ENCODE measurements at regions not wholly inside any gene's neighbourhood (a gene's known extent, or its start where the extent isn't known, plus 50 kb on each side); places are given as distances from the start of the nearest gene placed in this dataset.

- no peak for TF ChIP-seq TAF1 (IDR thresholded peaks at IDR 0.05; ENCODE audit: low read depth)
- Histone ChIP-seq H3K4me2 (ENCODE audit: low read length) (no peak overlapping the region), H3K9ac (ENCODE audit: low read length) (no peak overlapping the region), H3K27ac (ENCODE audit: low read length) (no peak overlapping the region), H3K27me3 (ENCODE audit: insufficient read depth, low read depth, low read length) (no peaks in the 10 kb centered on the region), H3K4me3 (ENCODE audit: low read length) (no peak overlapping the region), H3F3A (ENCODE audit: insufficient read depth, low read length, poor library complexity, severe bottlenecking) (no peaks in the 10 kb centered on the region), H2AFZ (ENCODE audit: low read depth, low read length) (no peak overlapping the region), H3K79me2 (replicated peaks; ENCODE audit: insufficient read depth, low read length) (no peaks in the 10 kb centered on the region), H3K36me3 (ENCODE audit: insufficient read depth, low read length) (no peaks in the 10 kb centered on the region), H3K9me3 (ENCODE audit: low read length) (no peaks in the 10 kb centered on the region), H3K9me2 (ENCODE audit: insufficient read depth, low read length) (no peaks in the 10 kb centered on the region), H4K20me1 (ENCODE audit: insufficient read depth) (no peaks in the 10 kb centered on the region)
Measured at GRCh38 chr12:87608321-87608720, 420.9 kb downstream of the C12orf50 start.

- H3K4me3 ChIP-seq (ENCODE audit: low read length), result no peak overlapping the region
- no peaks in the 10 kb centered on the region for H3K9me2 ChIP-seq (ENCODE audit: insufficient read depth, low read length)
- no peaks in the 10 kb centered on the region for H3K27me3 ChIP-seq (ENCODE audit: insufficient read depth, low read depth, low read length)
- no peaks in the 10 kb centered on the region for H3F3A ChIP-seq (ENCODE audit: insufficient read depth, low read length, poor library complexity, severe bottlenecking)
- H3K9me3 ChIP-seq (ENCODE audit: low read length), result no peaks in the 10 kb centered on the region
- no peaks in the 10 kb centered on the region for H3K36me3 ChIP-seq (ENCODE audit: insufficient read depth, low read length)
- H3K9ac ChIP-seq (ENCODE audit: low read length), result no peak overlapping the region
- no peak overlapping the region for H2AFZ ChIP-seq (ENCODE audit: low read depth, low read length)
- H3K4me2 ChIP-seq (ENCODE audit: low read length), result no peak overlapping the region
- TF ChIP-seq CTCF (IDR thresholded peaks at IDR 0.05; ENCODE audit: poor library complexity, severe bottlenecking), result no peak
- no peak for TF ChIP-seq TAF1 (IDR thresholded peaks at IDR 0.05; ENCODE audit: low read depth)
- no peak for TF ChIP-seq POLR2AphosphoS5 (IDR thresholded peaks at IDR 0.05)
- no peak for TF ChIP-seq RAD21 (conservative IDR thresholded peaks at IDR 0.05)
- TF ChIP-seq EP300 (conservative IDR thresholded peaks at IDR 0.05; ENCODE audit: poor library complexity, severe bottlenecking), result no peak
- no peak for TF ChIP-seq EZH2 (IDR thresholded peaks at IDR 0.05; ENCODE audit: borderline replicate concordance, insufficient read depth, low read length, poor library complexity, severe bottlenecking)
- no peak for TF ChIP-seq MXI1 (conservative IDR thresholded peaks at IDR 0.05; ENCODE audit: poor library complexity, severe bottlenecking)
- TF ChIP-seq REST (IDR thresholded peaks at IDR 0.05; ENCODE audit: borderline replicate concordance), result no peak
- no peak for TF ChIP-seq SMC3 (conservative IDR thresholded peaks at IDR 0.05; ENCODE audit: poor library complexity)
- H3K27ac ChIP-seq (ENCODE audit: low read length), result no peak overlapping the region
- no peaks in the 10 kb centered on the region for H3K79me2 ChIP-seq (replicated peaks; ENCODE audit: insufficient read depth, low read length)
- H4K20me1 ChIP-seq (ENCODE audit: insufficient read depth), result no peaks in the 10 kb centered on the region
Measured at GRCh38 chr12:87603727-87604126, 425.5 kb downstream of the C12orf50 start.

- H3K79me2 ChIP-seq (replicated peaks; ENCODE audit: insufficient read depth, low read length), result no peaks in the 10 kb centered on the region
- no peaks in the 10 kb centered on the region for H3F3A ChIP-seq (ENCODE audit: insufficient read depth, low read length, poor library complexity, severe bottlenecking)
- H3K4me2 ChIP-seq (ENCODE audit: low read length), result no peak overlapping the region
- no peaks in the 10 kb centered on the region for H3K9me3 ChIP-seq (ENCODE audit: low read length)
- H3K4me3 ChIP-seq (ENCODE audit: low read length), result no peak overlapping the region
- H3K9me2 ChIP-seq (ENCODE audit: insufficient read depth, low read length), result no peaks in the 10 kb centered on the region
- no peaks in the 10 kb centered on the region for H4K20me1 ChIP-seq (ENCODE audit: insufficient read depth)
- no peak overlapping the region for H3K9ac ChIP-seq (ENCODE audit: low read length)
- no peak overlapping the region for H3K27ac ChIP-seq (ENCODE audit: low read length)
- TF ChIP-seq MXI1 (conservative IDR thresholded peaks at IDR 0.05; ENCODE audit: poor library complexity, severe bottlenecking) (no peak), POLR2AphosphoS5 (IDR thresholded peaks at IDR 0.05) (no peak), CTCF (IDR thresholded peaks at IDR 0.05; ENCODE audit: poor library complexity, severe bottlenecking) (no peak), EP300 (conservative IDR thresholded peaks at IDR 0.05; ENCODE audit: poor library complexity, severe bottlenecking) (no peak), EZH2 (IDR thresholded peaks at IDR 0.05; ENCODE audit: borderline replicate concordance, insufficient read depth, low read length, poor library complexity, severe bottlenecking) (no peak), TAF1 (IDR thresholded peaks at IDR 0.05; ENCODE audit: low read depth) (no peak), REST (IDR thresholded peaks at IDR 0.05; ENCODE audit: borderline replicate concordance) (no peak), SMC3 (conservative IDR thresholded peaks at IDR 0.05; ENCODE audit: poor library complexity) (no peak), RAD21 (conservative IDR thresholded peaks at IDR 0.05) (no peak)
- no peaks in the 10 kb centered on the region for H3K36me3 ChIP-seq (ENCODE audit: insufficient read depth, low read length)
- no peak overlapping the region for H2AFZ ChIP-seq (ENCODE audit: low read depth, low read length)
- H3K27me3 ChIP-seq (ENCODE audit: insufficient read depth, low read depth, low read length), result no peaks in the 10 kb centered on the region
Measured at GRCh38 chr12:87599459-87599858, 429.7 kb downstream of the C12orf50 start.

All from neural cell (in vitro differentiated cells).